NB4 (cell line): ENCODE measurements at regions not wholly inside any gene's neighbourhood (a gene's known extent, or its start where the extent isn't known, plus 50 kb on each side); places are given as distances from the start of the nearest gene placed in this dataset.

Source experiments
- DNase-seq: peaks from one replicate; pipeline ENCODE4 v3.0.0; 2010; ENCODE audit warnings: low read depth
- H3K4me3 ChIP-seq: one replicate; pipeline ENCODE4 v1.5.1; 2011; ENCODE audit warnings: mild to moderate bottlenecking, low read depth, low read length, moderate library complexity
- CTCF ChIP-seq: IDR thresholded peaks from one replicate; pipeline ENCODE4 v1.5.1; 2012; ENCODE audit warnings: low read depth, low read length
- MAX ChIP-seq: IDR thresholded peaks from 2 replicates; pipeline ENCODE4 v1.6.1; 2011; ENCODE audit warnings: low read depth, low read length
- MYC ChIP-seq: IDR thresholded peaks from 2 replicates; pipeline ENCODE4 v1.6.1; 2011; ENCODE audit warnings: low read depth, low read length
- POLR2A ChIP-seq: IDR thresholded peaks from 2 replicates; pipeline ENCODE4 v1.6.1; 2011; ENCODE audit warnings: mild to moderate bottlenecking; ENCODE audit not compliant: insufficient read length; ENCODE audit errors: extremely low read depth

GRCh38 chr7:26443751-26444150, 152.1 kb downstream of the SNX10 start:
- H3K4me3 ChIP-seq, result no peak overlapping the region
- no peak for DNase-seq
- TF ChIP-seq MAX (no peak), POLR2A (no peak), MYC (no peak), CTCF (no peak)

- no peak overlapping the region for H3K4me3 ChIP-seq
- TF ChIP-seq CTCF (no peak), MAX (no peak), POLR2A (no peak), MYC (no peak)
- DNase-seq, result peak; percentile 18
These were observed 152.9 kb downstream of the SNX10 start for GRCh38 chr7:26444555-26444954.

GRCh38 chr7:26447116-26447515, 155.5 kb downstream of the SNX10 start:
- TF ChIP-seq MAX, result no peak
- H3K4me3 ChIP-seq, result no peak overlapping the region

GRCh38 chr7:26449175-26450165, 157.8 kb downstream of the SNX10 start:
- no peak for DNase-seq
- H3K4me3 ChIP-seq, result no peak overlapping the region
- TF ChIP-seq CTCF, result no peak
- no peak for TF ChIP-seq MYC
- TF ChIP-seq MAX, result no peak
- no peak for TF ChIP-seq POLR2A

More at GRCh38 chr7:26447116-26447515, 155.5 kb downstream of the SNX10 start:
- DNase-seq, result no peak

GRCh38 chr7:26451997-26452396, 160.3 kb downstream of the SNX10 start:
- no peak for DNase-seq

More at GRCh38 chr7:26451997-26452396, 160.3 kb downstream of the SNX10 start:
- TF ChIP-seq CTCF, result no peak
- TF ChIP-seq MYC, result no peak
- no peak for TF ChIP-seq POLR2A
- TF ChIP-seq MAX, result no peak
- H3K4me3 ChIP-seq, result no peak overlapping the region
